Mesodermal cell (in vitro differentiated cells): ENCODE measurements at regions not wholly inside any gene's neighbourhood (a gene's known extent, or its start where the extent isn't known, plus 50 kb on each side); places are given as distances from the start of the nearest gene placed in this dataset.

Source experiments
- H3K27ac ChIP-seq: 2 replicates; pipeline ENCODE4 v1.7.0; 2013; ENCODE audit warnings: mild to moderate bottlenecking, low read depth, low read length, moderate library complexity; ENCODE audit not compliant: severe bottlenecking
- H3K36me3 ChIP-seq: 2 replicates; pipeline ENCODE4 v1.7.1; 2013; ENCODE audit warnings: mild to moderate bottlenecking, low read length, moderate library complexity; ENCODE audit not compliant: control insufficient read depth, insufficient read depth
- H3K4me1 ChIP-seq: one replicate; pipeline ENCODE4 v1.7.1; 2013; ENCODE audit warnings: mild to moderate bottlenecking, low read length; ENCODE audit not compliant: insufficient read depth, control insufficient read depth, poor library complexity, severe bottlenecking
- H3K4me3 ChIP-seq: 2 replicates; pipeline ENCODE4 v1.7.0; 2013; ENCODE audit warnings: low read length, control low read depth, mild to moderate bottlenecking; ENCODE audit not compliant: insufficient read depth, poor library complexity, severe bottlenecking; ENCODE audit errors: extremely low read depth
- H3K9me3 ChIP-seq: 2 replicates; pipeline ENCODE4 v1.7.1; 2013; ENCODE audit warnings: mild to moderate bottlenecking, low read length, moderate library complexity; ENCODE audit not compliant: control insufficient read depth
- WGBS, 2 experiments: methylation state at CpG; one replicate each; pipeline ENCODE4 v1.1.5; 2013; ENCODE audit warnings: missing lambda C conversion rate in 2 of 2; ENCODE audit not compliant: insufficient coverage in 2 of 2; 5-methylcytosine and 5-hydroxymethylcytosine counted together

- Histone ChIP-seq H3K36me3 (no peaks in the 10 kb centered on the region), H3K4me1 (no peaks in the 10 kb centered on the region), H3K4me3 (no peak overlapping the region), H3K27ac (no peak overlapping the region), H3K9me3 (no peaks in the 10 kb centered on the region)
- WGBS, 2 experiments, result 78 to 91% methylated on average over 3 of the region's 3 CpGs
Observed at GRCh38 chr5:84605241-84605640, 220.6 kb upstream of the EDIL3 start.

- no peak overlapping the region for H3K27ac ChIP-seq
- no peaks in the 10 kb centered on the region for H3K9me3 ChIP-seq
- no peak overlapping the region for H3K4me3 ChIP-seq
- WGBS, 2 experiments, result no CpG with 5 or more reads among the region's 3 CpGs
- no peaks in the 10 kb centered on the region for H3K36me3 ChIP-seq
- H3K4me1 ChIP-seq, result no peaks in the 10 kb centered on the region
Observed at GRCh38 chr5:84603568-84604185, 219.0 kb upstream of the EDIL3 start.

- Histone ChIP-seq H3K27ac (no peak overlapping the region), H3K4me3 (no peak overlapping the region), H3K36me3 (no peaks in the 10 kb centered on the region), H3K9me3 (no peaks in the 10 kb centered on the region), H3K4me1 (no peaks in the 10 kb centered on the region)
- WGBS, 2 experiments, result 100% methylated on average over 1 of the region's 1 CpG; no CpG with 5 or more reads in 1 of the 2 experiments
Observed at GRCh38 chr5:84602371-84602771, 217.7 kb upstream of the EDIL3 start.

GRCh38 chr5:84599964-84600363 is 215.3 kb upstream of the EDIL3 start:
- Histone ChIP-seq H3K4me3 (no peak overlapping the region), H3K4me1 (no peaks in the 10 kb centered on the region), H3K36me3 (no peaks in the 10 kb centered on the region), H3K27ac (no peak overlapping the region), H3K9me3 (no peaks in the 10 kb centered on the region)
- 86 to 89% methylated on average over 2 of the region's 3 CpGs for WGBS, 2 experiments

- no peak overlapping the region for H3K27ac ChIP-seq
- WGBS, 2 experiments, result 20 to 100% methylated on average over 1 of the region's 2 CpGs
Observed at GRCh38 chr5:84597904-84598303, 213.2 kb upstream of the EDIL3 start.

GRCh38 chr5:84590629-84591028 is 205.9 kb upstream of the EDIL3 start:
- H3K36me3 ChIP-seq, result no peaks in the 10 kb centered on the region
- no peak overlapping the region for H3K4me3 ChIP-seq
- H3K4me1 ChIP-seq, result no peaks in the 10 kb centered on the region
- H3K27ac ChIP-seq, result no peak overlapping the region
- H3K9me3 ChIP-seq, result no peaks in the 10 kb centered on the region
- no CpG with 5 or more reads among the region's 3 CpGs for WGBS, 2 experiments

More at GRCh38 chr5:84597904-84598303, 213.2 kb upstream of the EDIL3 start:
- H3K36me3 ChIP-seq, result no peaks in the 10 kb centered on the region
- no peak overlapping the region for H3K4me3 ChIP-seq
- H3K4me1 ChIP-seq, result no peaks in the 10 kb centered on the region
- no peaks in the 10 kb centered on the region for H3K9me3 ChIP-seq

GRCh38 chr5:84589926-84590325 is 205.2 kb upstream of the EDIL3 start:
- Histone ChIP-seq H3K4me3 (no peak overlapping the region), H3K36me3 (no peaks in the 10 kb centered on the region), H3K4me1 (no peaks in the 10 kb centered on the region), H3K27ac (no peak overlapping the region), H3K9me3 (no peaks in the 10 kb centered on the region)
- WGBS, 2 experiments, result no CpG with 5 or more reads among the region's 1 CpG

- H3K4me3 ChIP-seq, result no peak overlapping the region
- H3K27ac ChIP-seq, result no peak overlapping the region
- H3K9me3 ChIP-seq, result no peaks in the 10 kb centered on the region
- WGBS, 2 experiments, result 79 to 80% methylated on average over 2 to 3 of the region's 5 CpGs
- no peaks in the 10 kb centered on the region for H3K4me1 ChIP-seq
- H3K36me3 ChIP-seq, result no peaks in the 10 kb centered on the region
Observed at GRCh38 chr5:84585218-84585617, 200.5 kb upstream of the EDIL3 start.

- no peaks in the 10 kb centered on the region for H3K36me3 ChIP-seq
- H3K27ac ChIP-seq, result no peak overlapping the region
- no peaks in the 10 kb centered on the region for H3K9me3 ChIP-seq
- H3K4me3 ChIP-seq, result no peak overlapping the region
- 87 to 96% methylated on average over 4 of the region's 5 CpGs for WGBS, 2 experiments
- no peaks in the 10 kb centered on the region for H3K4me1 ChIP-seq
Observed at GRCh38 chr5:84578226-84578625, 193.5 kb upstream of the EDIL3 start.

- Histone ChIP-seq H3K4me1 (no peaks in the 10 kb centered on the region), H3K27ac (no peak overlapping the region), H3K9me3 (no peaks in the 10 kb centered on the region), H3K4me3 (no peak overlapping the region), H3K36me3 (no peaks in the 10 kb centered on the region)
- 67% methylated on average over 1 of the region's 3 CpGs; no CpG with 5 or more reads in 1 of the 2 experiments for WGBS, 2 experiments
Observed at GRCh38 chr5:84573017-84573712, 188.5 kb upstream of the EDIL3 start.

GRCh38 chr5:84569307-84569706 is 184.6 kb upstream of the EDIL3 start:
- no CpG with 5 or more reads among the region's 1 CpG for WGBS, 2 experiments
- Histone ChIP-seq H3K4me3 (no peak overlapping the region), H3K9me3 (no peaks in the 10 kb centered on the region), H3K4me1 (no peaks in the 10 kb centered on the region), H3K36me3 (no peaks in the 10 kb centered on the region), H3K27ac (no peak overlapping the region)
